ENCODE measurements at regions not wholly inside any gene's neighbourhood (a gene's known extent, or its start where the extent isn't known, plus 50 kb on each side); places are given as distances from the start of the nearest gene placed in this dataset.

GRCh38 chr17:79220201-79220712 is 145.6 kb downstream of the ENGASE start:
- peaks cover 7% of the 10 kb centered on the region for H3K4me1 Mint-ChIP-seq
- H3K27me3 Mint-ChIP-seq (ENCODE audit: low read depth), result peaks cover 96% of the 10 kb centered on the region
- peak overlapping the region; percentile 35 for H3K4me3 Mint-ChIP-seq
- no peaks in the 10 kb centered on the region for H3K36me3 Mint-ChIP-seq
- no peaks in the 10 kb centered on the region for H3K9me3 Mint-ChIP-seq
- no peak for TF ChIP-seq CTCF (IDR thresholded peaks at IDR 0.05; ENCODE audit: unreplicated experiment)
- no peak for DNase-seq (ENCODE audit: low spot score in 2 of 2, unreplicated experiment in 2 of 2)
- no peak overlapping the region for H3K27ac Mint-ChIP-seq

- Mint-ChIP-seq H3K9me3 (no peaks in the 10 kb centered on the region), H3K36me3 (no peaks in the 10 kb centered on the region), H3K27me3 (ENCODE audit: low read depth) (peaks cover 94% of the 10 kb centered on the region), H3K4me1 (peaks cover 7% of the 10 kb centered on the region), H3K27ac (no peak overlapping the region), H3K4me3 (no peak overlapping the region)
- TF ChIP-seq CTCF (IDR thresholded peaks at IDR 0.05; ENCODE audit: unreplicated experiment), result no peak
- DNase-seq (ENCODE audit: low spot score in 2 of 2, unreplicated experiment in 2 of 2), result no peak
These were observed 144.7 kb downstream of the ENGASE start for GRCh38 chr17:79219208-79219935.

- no peak for TF ChIP-seq CTCF (IDR thresholded peaks at IDR 0.05; ENCODE audit: unreplicated experiment)
- Mint-ChIP-seq H3K9me3 (no peaks in the 10 kb centered on the region), H3K27ac (no peak overlapping the region), H3K4me1 (peaks cover 7% of the 10 kb centered on the region), H3K4me3 (no peak overlapping the region), H3K27me3 (ENCODE audit: low read depth) (peaks cover 94% of the 10 kb centered on the region), H3K36me3 (no peaks in the 10 kb centered on the region)
- DNase-seq (ENCODE audit: low spot score in 2 of 2, unreplicated experiment in 2 of 2), result no peak
These were observed 144.2 kb downstream of the ENGASE start for GRCh38 chr17:79218825-79219200.

GRCh38 chr17:79218175-79218824 is 143.7 kb downstream of the ENGASE start:
- no peak overlapping the region for H3K4me3 Mint-ChIP-seq
- DNase-seq (ENCODE audit: low spot score in 2 of 2, unreplicated experiment in 2 of 2), result no peak
- peaks cover 7% of the 10 kb centered on the region for H3K4me1 Mint-ChIP-seq
- H3K27ac Mint-ChIP-seq, result no peak overlapping the region
- no peaks in the 10 kb centered on the region for H3K36me3 Mint-ChIP-seq
- no peaks in the 10 kb centered on the region for H3K9me3 Mint-ChIP-seq
- H3K27me3 Mint-ChIP-seq (ENCODE audit: low read depth), result peaks cover 93% of the 10 kb centered on the region
- TF ChIP-seq CTCF (IDR thresholded peaks at IDR 0.05; ENCODE audit: unreplicated experiment), result no peak

GRCh38 chr17:79217473-79218135 is 143.0 kb downstream of the ENGASE start:
- H3K4me1 Mint-ChIP-seq, result peaks cover 7% of the 10 kb centered on the region

More at GRCh38 chr17:79217473-79218135, 143.0 kb downstream of the ENGASE start:
- TF ChIP-seq CTCF (IDR thresholded peaks at IDR 0.05; ENCODE audit: unreplicated experiment), result no peak
- no peaks in the 10 kb centered on the region for H3K36me3 Mint-ChIP-seq
- no peaks in the 10 kb centered on the region for H3K9me3 Mint-ChIP-seq
- peaks cover 91% of the 10 kb centered on the region for H3K27me3 Mint-ChIP-seq (ENCODE audit: low read depth)
- H3K4me3 Mint-ChIP-seq, result no peak overlapping the region
- no peak overlapping the region for H3K27ac Mint-ChIP-seq
- no peak for DNase-seq (ENCODE audit: low spot score in 2 of 2, unreplicated experiment in 2 of 2)
